Epithelial cell of proximal tubule (primary cell): ENCODE measurements at regions not wholly inside any gene's neighbourhood (a gene's known extent, or its start where the extent isn't known, plus 50 kb on each side); places are given as distances from the start of the nearest gene placed in this dataset.
"Not testable (repeated sequence)": the region's sequence is repeated elsewhere in the genome, so short reads cannot be mapped to it uniquely, and the experiment has no call there.

ENCODE experiments used
- DNase-seq: peaks from one replicate; pipeline ENCODE4 v3.0.0-alpha.2; 2011; ENCODE audit warnings: low read depth
- H3K4me3 ChIP-seq: 2 replicates; pipeline ENCODE4 v1.5.1; 2011; ENCODE audit warnings: low read depth, mild to moderate bottlenecking, low read length
- TF ChIP-seq, protein P1 (sequence below): conservative IDR thresholded peaks from 2 replicates; pipeline ENCODE4 v1.5.1; 2012; ENCODE audit warnings: low read depth, mild to moderate bottlenecking, low read length

DNA sequence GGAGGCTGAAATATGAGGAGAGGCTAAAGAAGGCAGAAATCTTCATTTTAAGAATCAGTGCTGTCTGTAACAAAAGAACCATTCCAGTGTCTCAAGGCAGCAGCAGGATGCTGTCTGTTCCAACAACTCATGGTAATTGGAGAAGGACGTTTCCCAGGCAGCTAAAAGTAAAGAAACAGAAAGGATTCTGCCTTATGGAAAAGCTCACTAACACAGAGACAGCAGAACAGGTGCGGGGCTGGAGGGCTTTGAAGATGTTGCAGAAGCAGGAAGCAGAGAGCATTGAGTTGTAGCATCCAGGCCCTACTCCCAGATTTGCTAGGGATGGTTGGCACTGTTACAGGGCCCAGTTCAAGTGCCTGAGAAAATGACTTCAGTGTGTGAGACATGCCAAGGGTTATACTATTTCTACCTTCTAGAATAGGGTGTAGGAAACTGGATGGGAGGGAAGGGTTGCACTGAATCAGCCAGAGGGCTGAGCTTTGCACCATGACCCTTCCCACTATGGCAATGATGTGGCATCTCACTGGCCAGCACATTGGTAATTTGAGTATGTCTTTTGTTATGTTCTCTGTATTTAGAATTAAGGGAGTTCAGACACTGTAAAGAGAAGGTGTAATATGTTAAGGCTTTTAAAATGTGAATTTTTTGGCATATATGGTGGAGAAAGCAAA lies 160.0 kb upstream of the FBXO33 start:
- TF ChIP-seq, protein P1, sequence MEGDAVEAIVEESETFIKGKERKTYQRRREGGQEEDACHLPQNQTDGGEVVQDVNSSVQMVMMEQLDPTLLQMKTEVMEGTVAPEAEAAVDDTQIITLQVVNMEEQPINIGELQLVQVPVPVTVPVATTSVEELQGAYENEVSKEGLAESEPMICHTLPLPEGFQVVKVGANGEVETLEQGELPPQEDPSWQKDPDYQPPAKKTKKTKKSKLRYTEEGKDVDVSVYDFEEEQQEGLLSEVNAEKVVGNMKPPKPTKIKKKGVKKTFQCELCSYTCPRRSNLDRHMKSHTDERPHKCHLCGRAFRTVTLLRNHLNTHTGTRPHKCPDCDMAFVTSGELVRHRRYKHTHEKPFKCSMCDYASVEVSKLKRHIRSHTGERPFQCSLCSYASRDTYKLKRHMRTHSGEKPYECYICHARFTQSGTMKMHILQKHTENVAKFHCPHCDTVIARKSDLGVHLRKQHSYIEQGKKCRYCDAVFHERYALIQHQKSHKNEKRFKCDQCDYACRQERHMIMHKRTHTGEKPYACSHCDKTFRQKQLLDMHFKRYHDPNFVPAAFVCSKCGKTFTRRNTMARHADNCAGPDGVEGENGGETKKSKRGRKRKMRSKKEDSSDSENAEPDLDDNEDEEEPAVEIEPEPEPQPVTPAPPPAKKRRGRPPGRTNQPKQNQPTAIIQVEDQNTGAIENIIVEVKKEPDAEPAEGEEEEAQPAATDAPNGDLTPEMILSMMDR = no peak
- DNase-seq = no peak

DNA sequence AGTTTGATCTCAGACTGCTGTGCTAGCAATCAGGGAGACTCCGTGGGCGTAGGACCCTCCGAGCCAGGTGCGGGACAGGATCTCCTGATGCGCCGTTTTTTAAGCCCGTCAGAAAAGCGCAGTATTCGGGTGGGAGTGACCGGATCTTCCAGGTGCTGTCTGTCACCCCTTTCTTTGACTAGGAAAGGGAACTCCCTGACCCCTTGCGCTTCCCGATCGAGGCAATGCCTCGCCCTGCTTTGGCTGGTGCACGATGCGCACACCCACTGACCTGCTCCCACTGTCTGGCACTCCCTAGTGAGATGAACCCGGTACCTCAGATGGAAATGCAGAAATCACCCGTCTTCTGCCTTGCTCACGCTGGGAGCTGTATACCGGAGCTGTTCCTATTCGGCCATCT lies 157.6 kb upstream of the FBXO33 start:
- not testable (repeated sequence) for H3K4me3 ChIP-seq, DNase-seq

More for the DNA sequence above, 160.0 kb upstream of the FBXO33 start:
- no peak overlapping the region for H3K4me3 ChIP-seq

DNA sequence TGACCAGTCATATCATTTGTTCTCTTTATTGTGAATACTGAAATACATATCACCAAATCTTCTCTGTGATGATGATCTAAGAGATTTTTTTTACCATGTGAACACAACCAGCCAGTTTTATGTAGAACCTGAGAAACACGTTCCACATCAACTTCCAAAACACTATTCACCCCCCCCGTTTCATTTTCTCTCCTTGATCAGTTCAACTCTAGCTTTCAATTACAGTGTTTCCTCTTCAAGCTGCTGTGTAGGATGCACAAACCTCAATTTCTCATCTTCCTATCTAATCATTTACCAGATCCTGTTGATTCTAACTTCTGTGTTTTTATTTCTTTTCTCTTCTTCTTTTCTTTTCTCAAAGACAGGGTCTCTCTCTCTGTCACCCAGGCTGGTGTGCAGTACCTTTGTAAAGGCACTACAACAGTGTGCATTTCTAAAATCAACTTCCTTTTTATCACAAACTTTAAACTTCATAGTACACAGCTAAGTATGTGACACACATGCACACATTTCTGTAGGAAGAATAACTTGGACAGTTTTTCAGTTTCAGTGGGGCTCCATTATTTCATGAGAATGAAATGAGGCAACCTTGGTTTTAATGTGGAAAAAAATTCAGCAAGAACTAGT lies 149.9 kb upstream of the FBXO33 start:
- DNase-seq = no peak
- TF ChIP-seq, protein P1 = no peak
- no peak overlapping the region for H3K4me3 ChIP-seq

DNA sequence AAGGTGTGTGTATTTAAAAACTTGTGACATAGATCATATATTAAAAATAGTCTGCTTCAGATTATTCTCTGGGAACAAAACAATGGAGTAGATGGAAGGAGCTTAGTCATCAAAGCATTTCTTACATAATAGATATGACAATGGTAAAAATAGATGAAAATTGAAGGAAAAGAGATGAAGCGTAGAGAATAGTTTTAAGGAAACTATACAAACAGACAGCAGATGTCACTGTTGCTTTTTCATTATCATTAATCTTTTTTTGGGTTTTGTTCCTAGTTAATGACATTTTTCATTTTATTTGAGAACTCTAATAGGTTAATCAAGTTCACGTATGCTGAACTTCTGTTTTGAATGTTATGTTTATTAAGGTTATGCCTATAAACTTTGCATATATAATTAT lies 149.2 kb upstream of the FBXO33 start:
- TF ChIP-seq, protein P1 = no peak
- no peak overlapping the region for H3K4me3 ChIP-seq
- DNase-seq = no peak

DNA sequence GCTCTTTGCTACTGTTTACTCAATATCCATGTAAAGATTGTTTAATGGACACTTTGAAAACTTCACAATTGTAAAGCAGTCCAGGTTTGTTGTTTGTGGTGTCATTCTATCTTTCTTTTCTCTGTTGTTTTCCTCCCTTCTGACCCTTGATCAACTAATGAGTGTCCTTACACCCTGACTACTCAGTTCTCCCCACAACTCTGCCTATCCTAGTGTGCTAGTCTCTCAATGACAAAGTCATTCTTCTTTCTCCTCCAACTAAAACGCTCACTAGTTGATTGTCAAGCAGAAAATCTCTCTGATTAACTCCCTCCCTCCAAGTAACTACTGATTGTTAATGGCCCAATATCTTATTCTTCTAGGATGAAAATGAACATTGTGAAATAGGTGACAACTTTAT lies 148.5 kb upstream of the FBXO33 start:
- DNase-seq = no peak
- TF ChIP-seq, protein P1 = no peak
- no peak overlapping the region for H3K4me3 ChIP-seq

DNA sequence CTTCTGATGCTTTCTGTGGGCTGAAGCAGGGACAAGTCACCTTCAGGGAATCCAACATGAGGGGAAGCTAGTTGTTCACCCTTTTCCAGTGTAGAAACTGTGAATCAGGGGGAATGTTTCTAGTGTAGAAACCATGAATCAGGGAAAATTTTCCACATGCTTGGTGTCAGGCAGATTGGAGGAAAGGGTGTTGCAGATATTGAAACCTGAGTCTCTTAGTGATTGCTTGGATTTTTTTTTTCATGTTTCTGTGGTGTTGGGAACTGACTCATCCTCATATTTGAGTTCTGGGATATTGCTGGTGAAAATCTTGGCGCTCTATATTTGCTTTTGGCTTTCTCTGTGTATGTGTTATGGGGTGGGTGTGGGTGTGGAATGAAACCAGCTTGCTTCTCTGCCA lies 144.5 kb upstream of the FBXO33 start:
- no peak for DNase-seq
- TF ChIP-seq, protein P1 = no peak
- no peak overlapping the region for H3K4me3 ChIP-seq

DNA sequence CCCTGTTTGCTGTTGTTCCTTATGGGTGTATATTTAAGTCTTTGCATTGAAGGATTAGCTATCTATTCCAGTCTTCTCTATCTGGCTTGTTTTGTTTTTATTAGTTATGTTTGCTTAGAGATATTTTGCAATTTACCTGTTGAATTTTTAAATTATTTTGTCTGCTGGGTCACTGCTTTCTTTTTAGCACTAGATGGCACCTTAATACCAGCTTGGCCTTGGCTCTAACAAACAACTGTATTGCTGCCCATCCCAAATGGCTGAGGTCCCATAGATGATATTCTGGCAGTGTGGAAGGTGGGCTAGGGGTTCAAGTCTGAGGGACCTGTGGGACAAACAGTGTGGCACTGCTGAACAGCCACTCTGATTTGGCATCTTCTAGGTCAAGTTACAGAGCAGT lies 144.0 kb upstream of the FBXO33 start:
- TF ChIP-seq, protein P1 = peak; percentile 31
- H3K4me3 ChIP-seq = no peak overlapping the region
- no peak for DNase-seq
